Vagina (tissue), 2 donors: ENCODE measurements at regions not wholly inside any gene's neighbourhood (a gene's known extent, or its start where the extent isn't known, plus 50 kb on each side); places are given as distances from the start of the nearest gene placed in this dataset.
"Not testable (repeated sequence)": the region's sequence is repeated elsewhere in the genome, so short reads cannot be mapped to it uniquely, and the experiment has no call there.

ENCODE experiments used
- POLR2A ChIP-seq, 2 donors: fragments of 450-650 bp; IDR thresholded peaks; one replicate each; pipeline ENCODE4 v1.6.1; 2017; ENCODE audit warnings: antibody characterized with exemption in 2 of 2, mild to moderate bottlenecking in 2 of 2, moderate library complexity in 2 of 2
- POLR2AphosphoS5 ChIP-seq, 2 donors: sonication (generic); formaldehyde crosslinking; IDR thresholded peaks; one replicate each; pipeline ENCODE4 v1.9.0; 2017; ENCODE audit warnings: antibody characterized with exemption in 2 of 2, mild to moderate bottlenecking in 2 of 2, low read depth in 1 of 2; ENCODE audit not compliant: insufficient read depth in 1 of 2
- TF ChIP-seq, protein P1 (sequence below), 3 experiments: fragments of 450-650 bp in 2 of 3; fragments of 200-600 bp in 1 of 3; sonication (generic) in 1 of 3; IDR thresholded peaks; one replicate each; pipeline ENCODE4 v1.5.1; 2017 to 2019; ENCODE audit warnings: antibody characterized with exemption in 3 of 3, mild to moderate bottlenecking in 2 of 3, moderate library complexity in 2 of 3

DNA sequence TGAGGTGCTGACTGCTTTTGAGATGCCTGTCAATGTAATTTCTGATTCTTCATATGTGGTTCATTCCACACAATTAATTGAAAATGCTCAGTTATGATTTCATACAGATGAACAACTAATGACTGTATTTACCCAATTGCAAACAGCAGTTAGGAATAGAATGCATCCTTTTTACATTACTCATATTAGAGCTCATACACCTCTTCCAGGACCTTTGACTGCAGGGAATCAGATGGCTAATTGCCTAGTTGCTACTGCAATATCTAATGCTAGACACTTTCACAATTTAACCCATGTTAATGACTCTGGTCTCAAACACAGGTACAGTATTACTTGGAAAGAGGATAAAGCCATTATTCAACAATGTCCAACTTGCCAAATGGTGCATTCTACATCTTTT lies 141.9 kb upstream of the ZNF91 start:
- TF ChIP-seq, protein P1, sequence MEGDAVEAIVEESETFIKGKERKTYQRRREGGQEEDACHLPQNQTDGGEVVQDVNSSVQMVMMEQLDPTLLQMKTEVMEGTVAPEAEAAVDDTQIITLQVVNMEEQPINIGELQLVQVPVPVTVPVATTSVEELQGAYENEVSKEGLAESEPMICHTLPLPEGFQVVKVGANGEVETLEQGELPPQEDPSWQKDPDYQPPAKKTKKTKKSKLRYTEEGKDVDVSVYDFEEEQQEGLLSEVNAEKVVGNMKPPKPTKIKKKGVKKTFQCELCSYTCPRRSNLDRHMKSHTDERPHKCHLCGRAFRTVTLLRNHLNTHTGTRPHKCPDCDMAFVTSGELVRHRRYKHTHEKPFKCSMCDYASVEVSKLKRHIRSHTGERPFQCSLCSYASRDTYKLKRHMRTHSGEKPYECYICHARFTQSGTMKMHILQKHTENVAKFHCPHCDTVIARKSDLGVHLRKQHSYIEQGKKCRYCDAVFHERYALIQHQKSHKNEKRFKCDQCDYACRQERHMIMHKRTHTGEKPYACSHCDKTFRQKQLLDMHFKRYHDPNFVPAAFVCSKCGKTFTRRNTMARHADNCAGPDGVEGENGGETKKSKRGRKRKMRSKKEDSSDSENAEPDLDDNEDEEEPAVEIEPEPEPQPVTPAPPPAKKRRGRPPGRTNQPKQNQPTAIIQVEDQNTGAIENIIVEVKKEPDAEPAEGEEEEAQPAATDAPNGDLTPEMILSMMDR (IDR thresholded peaks at IDR 0.05): not testable (repeated sequence)
- not testable (repeated sequence) for TF ChIP-seq POLR2AphosphoS5 (IDR thresholded peaks at IDR 0.05; ENCODE audit: insufficient read depth in 1 of 2, low read depth in 1 of 2); POLR2A (IDR thresholded peaks at IDR 0.05)
